Activated CD8-positive, alpha-beta memory T cell treated with anti-CD3 and anti-CD28 coated beads for 1 hour (primary cell): ENCODE measurements at regions not wholly inside any gene's neighbourhood (a gene's known extent, or its start where the extent isn't known, plus 50 kb on each side); places are given as distances from the start of the nearest gene placed in this dataset.
"Not testable (repeated sequence)": the region's sequence is repeated elsewhere in the genome, so short reads cannot be mapped to it uniquely, and the experiment has no call there.

Experiments
- DNase-seq, 2 donors: peaks; one replicate each; pipeline ENCODE4 v3.0.0-alpha.2; 2020; ENCODE audit warnings: low read depth in 1 of 2; ENCODE audit errors: extremely low read depth in 1 of 2

DNA sequence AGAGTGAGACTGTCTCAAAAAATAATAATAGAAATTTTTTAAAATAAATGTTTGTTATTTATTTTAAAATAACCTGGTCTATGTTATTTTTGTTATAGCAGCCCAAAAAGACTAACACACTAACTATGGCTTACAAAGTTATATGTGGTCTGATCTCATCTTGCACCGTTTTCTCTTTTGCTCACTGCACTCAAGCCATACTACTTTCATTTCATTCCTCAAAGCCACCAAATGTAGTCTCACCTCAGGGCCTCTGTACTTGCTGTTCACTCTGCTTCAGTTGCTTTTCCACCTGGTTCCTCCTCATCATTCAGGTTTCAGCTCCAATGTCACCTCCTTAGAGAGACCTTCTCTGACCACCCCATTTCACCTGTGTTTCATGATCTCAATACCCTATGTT is 55.2 kb upstream of the MDM1 start:
- DNase-seq, result no peak

DNA sequence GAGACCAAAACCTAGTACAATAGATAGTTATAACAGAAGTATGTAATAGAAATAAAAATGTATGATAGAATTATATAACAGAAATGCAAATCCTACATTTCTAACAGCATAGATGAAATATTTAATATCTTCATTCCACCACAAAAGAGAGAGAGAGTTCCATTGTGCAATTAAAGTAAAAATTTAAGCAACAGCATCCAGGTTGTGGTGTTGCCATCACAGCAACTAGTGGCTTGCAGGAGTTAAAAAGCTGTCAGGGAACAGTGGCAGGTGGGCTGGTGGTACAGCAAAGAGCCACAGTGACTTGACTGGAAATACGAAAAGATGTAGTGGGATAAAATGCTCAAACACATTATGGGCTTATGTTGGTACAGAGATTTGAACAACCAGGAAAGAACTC is 57.1 kb upstream of the MDM1 start:
- DNase-seq, result no peak

DNA sequence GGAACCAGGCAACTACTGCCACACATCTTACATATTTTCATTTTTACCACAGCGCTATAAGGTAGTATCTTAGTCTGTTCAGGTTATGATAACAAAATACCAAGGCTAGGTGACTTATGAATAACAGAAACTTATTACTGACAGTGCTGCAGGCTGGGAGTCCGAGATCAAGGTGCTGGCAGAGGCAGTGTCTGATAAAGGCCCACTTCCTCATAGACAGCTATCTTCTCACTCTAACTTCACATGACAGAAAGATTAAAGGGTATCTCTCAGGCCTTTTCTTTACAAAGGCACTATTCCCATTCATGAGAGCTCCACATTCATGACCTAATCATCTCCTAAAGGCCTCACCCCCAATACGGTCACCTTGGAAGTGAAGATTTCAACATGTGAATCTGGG is 59.8 kb upstream of the MDM1 start:
- no peak for DNase-seq

DNA sequence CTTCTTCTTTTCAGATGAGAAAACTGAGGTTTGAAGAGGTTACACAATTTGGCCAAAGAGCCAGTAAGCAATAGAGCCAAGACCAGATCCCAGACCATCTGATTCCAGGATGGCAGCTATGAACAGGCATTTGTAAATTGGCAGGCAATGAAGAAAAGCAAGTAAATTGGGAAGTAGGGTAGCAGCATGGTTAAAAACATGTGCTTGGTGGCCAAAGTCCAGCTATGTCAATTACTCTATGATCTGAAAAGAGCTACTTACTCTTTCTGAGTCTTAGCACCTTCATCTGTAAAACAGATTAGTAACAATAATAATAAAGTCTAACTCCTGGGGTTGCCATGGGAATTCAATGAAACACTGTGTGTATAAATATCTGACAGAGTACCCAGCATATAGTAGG is 60.2 kb upstream of the MDM1 start:
- DNase-seq, result no peak

DNA sequence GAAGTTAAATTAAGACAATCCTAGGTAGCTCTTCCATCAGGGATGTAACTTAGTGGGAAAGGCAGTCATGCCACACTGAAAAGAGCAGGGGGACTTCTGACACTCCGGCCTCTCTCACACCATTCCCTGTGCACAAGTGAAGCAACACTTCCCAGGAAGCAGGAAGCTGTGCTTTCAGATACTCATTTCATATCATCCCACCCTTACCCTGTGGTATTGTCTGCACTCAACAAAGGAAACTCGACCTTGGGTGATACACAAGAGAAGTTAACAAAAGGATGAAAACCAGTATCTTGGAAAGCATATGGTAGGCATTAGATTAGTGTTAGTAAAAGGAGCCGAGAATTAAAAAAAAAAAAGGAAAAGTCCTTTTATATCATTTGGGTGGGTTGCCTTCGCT is 61.3 kb upstream of the MDM1 start:
- DNase-seq, result no peak

DNA sequence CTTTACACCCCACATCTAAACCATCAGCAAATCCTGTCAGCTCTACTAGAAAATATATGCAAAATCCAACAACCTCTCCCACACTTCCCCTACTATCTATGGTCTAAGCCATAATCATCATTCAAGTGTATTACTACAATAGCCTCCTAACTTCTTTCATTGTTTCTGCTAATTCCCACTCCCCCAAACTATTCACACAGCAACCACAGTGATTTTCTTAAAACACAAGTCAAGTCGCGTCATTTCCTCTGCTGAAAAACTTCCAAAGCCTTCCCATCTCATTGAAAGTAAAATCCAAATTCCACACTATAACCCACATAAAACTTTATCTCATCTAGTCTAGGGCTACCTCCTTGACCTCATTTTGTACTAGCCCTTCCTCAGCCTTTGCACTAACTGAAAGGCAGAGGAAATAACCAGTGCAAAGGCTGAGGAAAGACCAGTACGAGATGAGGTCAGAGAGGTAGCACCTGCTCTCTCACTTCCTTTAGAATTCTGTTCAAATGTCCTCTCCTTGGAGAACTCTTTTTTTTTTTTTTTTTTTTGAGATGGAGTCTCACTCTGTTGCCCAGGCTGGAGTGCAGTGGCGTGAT is 65.5 kb upstream of the MDM1 start:
- DNase-seq, result no peak

DNA sequence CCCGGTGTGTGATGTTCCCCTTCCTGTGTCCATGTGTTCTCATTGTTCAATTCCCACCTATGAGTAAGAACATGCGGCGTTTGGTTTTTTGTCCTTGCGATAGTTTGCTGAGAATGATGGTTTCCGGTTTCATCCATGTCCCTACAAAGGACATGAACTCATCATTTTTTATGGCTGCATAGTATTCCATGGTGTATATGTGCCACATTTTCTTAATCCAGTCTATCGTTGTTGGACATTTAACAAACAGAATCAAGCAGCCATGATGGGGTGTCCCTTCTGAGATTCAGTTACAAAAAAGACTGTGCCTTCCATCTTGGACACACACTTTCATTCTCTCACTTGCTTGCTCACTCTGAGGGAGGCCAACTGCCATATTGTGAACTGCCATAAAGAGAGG is 66.5 kb upstream of the MDM1 start:
- not testable (repeated sequence) for DNase-seq

DNA sequence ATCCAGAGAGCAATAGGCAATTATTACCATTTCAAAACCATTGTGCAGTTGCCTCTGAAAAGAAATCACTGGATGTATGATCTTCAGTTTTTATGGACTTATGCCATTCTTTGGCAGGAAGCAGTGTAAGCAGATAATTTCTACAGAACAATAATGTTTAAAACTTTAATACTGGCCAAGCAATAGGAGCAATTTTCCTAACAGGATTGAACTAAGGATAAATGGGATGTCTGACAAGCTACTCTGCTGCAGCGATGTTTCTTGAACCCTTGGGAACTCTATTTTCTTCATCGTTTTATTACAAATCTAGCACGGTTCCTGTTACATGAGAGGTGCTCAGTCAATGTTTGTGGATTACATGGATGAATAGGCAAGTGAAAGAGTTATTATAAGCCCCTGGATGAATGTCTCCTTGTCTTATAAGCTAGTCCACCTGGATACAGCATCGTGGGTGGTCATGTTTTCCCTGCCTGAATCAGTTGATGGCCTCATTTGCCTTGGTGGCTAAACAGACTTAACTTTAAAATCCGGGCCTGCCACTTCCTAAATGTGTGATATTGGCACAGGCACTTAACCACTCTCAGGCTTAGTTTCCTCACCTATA is 68.2 kb upstream of the MDM1 start:
- DNase-seq, result no peak

DNA sequence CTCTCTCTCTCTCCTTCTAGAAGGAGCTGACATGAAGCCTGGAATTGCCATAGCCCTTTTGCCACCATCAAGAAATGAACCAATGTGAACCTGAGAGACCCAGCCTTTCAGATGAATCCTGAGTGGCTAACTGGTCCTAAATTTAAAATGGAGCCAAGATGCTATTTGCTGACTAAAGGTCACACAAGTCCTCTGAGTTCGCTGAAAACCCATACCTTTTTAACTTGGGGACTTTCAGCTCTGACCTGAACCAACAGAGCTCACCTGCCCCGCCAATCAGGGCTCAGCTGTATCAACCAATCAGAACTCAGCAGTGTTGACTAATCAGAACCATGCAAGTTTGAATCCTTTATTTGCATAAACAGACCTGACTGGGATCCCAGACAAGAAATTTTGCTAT is 70.3 kb upstream of the MDM1 start:
- no peak for DNase-seq

DNA sequence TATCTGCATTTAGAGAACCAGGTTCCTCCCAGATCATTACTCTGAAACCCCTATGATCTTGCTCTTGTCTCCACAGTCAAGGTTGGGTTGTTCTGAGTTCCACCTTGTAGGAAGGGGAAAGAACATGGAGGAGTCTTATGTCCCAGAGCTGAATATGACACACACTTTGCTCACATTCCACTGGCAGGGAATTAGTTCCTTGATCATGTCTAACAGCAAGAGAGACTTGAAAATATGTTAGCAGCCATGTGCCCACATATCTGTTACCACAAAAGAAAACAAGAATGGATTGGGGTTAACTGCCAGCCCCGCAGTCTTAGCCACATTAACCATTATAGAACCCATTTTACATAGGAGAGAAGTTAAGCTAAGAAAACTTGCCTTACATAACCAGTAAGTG is 71.1 kb upstream of the MDM1 start:
- no peak for DNase-seq

DNA sequence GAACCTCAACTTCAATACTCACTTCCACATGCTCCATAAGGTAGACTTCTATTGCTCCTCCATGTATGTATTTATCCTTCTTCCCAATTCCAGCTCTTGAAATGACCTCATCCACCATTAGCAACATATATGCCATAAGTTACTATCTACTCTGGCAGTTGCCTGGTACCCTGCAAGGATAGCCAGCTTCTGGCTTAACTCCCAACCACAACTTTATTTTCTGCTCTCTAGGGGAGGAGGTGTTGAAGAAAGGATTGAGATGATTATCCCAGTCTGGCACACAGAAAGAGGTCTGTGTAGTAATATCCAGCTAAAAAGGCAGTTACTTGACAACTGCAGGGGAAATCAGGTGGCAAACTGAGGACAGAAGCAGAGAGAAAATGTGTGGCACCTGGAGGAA is 71.5 kb upstream of the MDM1 start:
- DNase-seq, result no peak

DNA sequence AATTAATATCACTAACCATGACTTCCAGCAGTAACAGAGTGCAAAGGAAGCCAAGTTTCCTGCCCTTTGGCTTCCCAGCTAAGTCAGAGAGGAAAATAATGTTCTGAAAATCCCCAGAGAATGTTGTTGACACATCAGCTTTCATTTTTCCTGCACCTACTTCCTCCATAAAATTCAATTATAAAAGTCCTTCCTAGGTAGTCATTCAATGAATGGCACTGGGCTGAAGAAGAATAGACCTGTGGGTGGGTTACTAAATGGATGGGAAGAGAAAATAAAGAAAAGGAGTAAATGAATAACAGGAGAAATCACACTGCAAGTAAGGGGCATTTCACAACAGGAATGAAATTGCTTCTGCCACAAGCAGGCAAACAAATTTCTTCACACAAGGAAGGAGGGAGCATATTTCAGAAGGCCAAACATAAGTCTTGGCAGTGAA is 73.2 kb upstream of the MDM1 start:
- no peak for DNase-seq

DNA sequence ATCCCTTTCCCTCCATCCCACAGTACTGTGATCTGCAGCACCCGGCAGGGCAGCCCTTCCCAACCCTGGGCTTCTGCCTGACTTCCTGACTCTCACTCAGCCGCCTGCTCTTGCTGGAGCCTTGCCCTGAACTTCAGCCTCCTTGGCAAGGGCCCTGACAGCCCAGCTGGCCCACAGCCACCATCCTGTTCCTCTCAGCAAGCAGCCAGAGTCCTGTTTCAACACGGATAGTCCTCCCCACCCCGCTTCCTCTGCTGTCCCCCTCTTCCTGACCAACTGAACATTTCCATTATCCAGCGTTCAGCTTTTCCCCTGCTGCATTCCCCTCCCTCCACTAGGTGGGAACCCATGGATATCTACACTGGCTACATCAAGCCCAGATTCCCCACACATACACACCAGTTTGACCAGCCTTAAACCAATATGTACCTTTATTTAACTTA is 74.0 kb upstream of the MDM1 start:
- no peak for DNase-seq

DNA sequence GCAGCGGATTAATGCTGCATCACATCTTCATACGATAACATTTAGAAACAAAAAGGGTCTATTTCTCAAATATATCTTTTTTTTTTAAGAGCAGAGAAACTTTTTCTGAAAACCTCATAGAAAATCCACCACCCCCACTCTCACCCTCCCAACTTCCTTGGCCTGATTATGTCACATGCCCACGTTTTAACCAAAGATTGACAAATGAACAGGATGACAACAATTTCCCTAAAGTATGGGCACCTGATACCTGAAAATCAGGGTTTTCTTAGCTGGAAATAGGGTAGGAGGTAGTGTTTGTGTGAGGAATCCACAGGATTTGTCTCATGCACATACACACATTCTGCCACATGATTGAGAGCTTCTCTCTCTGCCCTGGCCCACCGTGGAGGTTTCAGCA is 74.7 kb upstream of the MDM1 start:
- no peak for DNase-seq

DNA sequence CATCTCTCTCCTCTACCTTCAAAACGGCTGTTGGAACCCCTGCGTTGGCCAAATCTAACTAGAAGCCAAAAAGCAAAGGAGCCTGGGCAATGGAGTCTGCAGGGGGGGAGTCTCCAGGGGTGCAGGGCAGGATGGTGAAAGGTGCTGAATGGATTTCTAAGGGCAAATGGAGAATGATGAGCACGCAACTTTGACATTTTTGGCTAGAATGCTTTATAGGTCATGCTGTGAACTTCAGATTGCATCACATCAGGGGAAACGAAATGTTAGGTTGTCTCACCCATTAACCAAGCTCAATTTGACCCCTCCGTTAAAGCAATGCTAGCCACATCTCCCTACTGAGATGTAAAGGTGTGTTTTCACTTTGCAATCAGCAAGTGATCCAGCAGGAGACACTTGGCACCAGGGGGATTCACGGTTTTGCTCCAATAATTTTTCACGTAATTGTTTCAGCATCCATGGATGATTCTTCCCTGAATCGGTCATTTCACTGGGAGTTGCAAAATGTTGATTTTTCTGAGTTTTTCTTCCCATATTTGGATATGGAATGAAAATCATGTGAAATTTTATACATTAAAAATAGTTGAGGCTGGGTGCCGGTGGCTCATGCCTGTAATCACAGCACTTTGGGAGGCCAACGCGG is 78.0 kb upstream of the MDM1 start:
- no peak for DNase-seq

DNA sequence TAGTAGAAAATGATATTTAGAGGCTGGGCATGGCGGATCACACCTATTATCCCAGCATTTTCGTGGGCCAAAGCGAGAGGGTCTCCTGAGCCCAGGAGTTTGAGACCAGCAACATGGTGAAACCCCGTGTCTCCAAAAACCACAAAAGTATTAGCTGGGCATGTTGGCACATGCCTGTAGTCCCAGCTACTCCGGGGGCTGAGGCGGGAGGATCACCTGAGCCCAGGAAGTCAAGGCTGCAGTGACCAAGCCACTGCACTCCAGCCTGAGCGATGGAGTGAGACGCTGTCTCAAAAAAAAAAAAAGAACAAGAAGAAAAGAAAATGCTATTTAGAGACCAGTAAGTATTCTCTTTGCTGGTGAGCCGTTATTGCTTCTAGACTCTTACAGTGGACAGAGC is 79.2 kb upstream of the MDM1 start:
- DNase-seq, result no peak

DNA sequence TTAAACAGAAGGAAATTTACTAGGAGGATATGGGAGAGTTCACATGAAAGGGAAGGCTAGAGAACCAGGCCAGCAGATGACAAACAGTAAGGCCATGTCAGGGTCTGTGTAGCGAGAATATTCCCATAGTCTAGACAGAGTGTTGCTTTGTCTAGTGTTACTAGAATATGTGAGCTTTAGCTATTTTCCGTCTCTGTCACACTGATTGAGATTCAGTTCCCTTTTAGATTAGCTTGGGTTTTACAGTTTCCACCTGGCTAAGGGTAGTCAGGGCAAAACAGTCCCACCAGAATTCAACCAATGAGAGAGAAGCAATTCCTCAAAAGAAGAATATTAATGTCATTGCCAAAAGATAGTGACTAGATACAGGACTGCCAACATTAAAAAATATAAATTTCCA is 82.8 kb upstream of the MDM1 start:
- DNase-seq, result no peak

DNA sequence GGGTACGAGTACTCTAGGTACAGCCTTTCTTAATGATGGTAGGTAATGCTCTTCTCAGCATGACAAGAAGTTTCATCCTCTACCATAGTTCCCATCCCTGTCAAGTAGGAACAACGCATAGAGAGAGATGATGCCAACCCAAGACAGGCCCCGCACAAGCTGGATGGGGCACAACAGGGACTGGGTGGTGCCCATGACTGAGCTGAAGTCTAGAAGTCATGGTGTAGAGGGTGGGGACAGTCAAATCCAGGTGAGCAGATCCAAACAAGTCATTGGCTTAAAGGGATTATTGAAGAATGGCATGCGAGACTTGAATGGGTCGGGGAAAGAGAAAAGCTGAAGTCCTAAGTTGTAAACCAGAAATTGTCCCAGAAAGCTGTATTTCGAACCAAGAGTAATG is 84.2 kb upstream of the MDM1 start:
- DNase-seq, result no peak

DNA sequence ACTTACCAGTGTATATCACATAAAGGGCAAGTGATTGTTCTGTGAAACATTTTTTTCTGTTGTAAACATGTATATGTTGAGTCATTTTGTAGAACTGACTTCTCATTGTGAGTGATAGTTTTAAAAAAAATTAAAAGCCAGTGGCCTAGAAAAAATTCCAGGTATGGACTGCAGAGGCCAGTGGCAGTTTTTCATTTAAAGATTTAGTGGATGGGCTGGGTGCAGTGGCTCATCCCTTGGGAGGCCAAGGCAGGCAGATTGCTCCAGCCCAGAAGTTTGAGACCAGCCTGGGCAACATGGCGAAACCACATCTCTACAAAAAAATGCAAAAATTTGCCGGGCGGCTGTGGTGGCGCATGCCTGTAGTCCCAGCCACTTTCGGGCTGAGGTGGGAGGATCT is 84.7 kb upstream of the MDM1 start:
- DNase-seq, result no peak

DNA sequence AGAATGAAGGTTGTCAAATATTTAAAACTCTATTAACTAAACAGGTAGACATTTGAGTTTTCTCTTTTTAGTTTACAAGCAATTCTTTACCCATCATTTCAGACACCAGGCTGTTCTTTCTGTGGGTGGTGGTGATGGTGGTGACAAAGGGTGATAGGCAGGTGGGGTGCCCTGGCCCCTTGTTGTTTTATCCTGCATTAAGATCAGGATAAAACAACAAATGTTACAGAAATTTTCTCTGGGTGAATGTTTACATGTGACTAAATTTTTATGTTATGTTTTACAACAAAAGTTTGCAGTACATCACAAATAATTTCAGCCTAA is 85.9 kb upstream of the MDM1 start:
- DNase-seq, result no peak

DNA sequence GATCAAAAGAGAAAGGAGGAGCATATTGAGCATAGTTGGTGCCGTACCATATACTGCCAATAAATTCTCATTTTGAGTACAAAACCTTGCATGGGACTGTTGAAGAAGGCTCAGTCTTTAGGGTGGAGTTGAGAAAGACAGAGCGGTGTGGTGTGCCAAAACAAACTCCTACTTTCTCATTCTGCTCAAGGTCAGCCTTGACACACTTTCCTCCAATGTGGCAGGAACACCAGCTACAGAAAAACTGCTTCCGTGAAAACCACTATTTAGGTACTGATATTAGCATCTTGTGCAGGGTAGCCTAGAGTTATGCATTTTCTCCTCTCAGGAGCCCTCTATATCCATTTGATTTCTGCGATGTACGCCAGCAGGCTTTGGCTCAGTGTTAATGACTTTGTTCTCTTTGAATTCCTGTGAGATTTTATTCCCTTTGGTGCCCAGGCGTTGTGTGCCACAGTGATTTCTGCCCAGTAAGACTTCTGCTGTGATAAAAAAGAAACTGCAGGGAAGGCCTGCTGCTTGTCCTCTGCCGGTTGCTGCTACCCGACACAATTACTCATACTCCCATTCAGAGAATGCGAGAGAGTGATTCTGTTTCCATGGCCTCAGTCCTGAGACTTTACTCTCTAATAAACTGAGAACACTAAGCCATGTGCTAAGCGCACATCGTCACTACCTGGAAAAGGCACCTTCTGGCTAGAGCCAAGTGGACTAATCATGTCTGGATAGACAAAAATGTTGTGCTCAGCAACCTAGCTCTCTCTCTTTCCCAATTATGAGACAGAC is 88.3 kb upstream of the MDM1 start:
- DNase-seq, result no peak

DNA sequence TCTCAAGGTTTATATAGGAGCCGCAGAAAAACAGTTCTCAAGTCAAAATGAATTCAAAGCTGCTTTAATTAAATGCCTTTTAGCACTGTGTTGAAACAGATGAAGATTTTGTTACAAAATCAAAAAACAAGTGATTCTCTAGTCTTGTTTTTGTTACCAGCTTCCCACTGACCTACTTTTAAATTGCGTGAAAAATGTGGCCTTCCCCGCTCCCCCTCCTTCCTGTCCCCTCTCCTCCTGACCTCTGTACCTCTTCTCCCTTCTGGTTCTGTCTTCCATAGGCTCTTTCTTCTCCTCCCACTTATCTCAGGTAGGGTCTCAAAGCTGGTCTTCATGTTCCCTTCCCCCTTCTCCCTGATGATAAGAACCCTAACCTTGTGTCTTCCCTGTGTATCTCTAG is 90.0 kb upstream of the MDM1 start:
- DNase-seq, result no peak
